ENCODE measurements at regions not wholly inside any gene's neighbourhood (a gene's known extent, or its start where the extent isn't known, plus 50 kb on each side); places are given as distances from the start of the nearest gene placed in this dataset.
A peak's percentile ranks its signal among the peaks of the same experiment; 100 is the strongest.

GRCh38 chr6:138680085-138680484 lies 93.5 kb upstream of the CCDC28A start:
- ATAC-seq, result no peak
- 85% methylated on average over 4 of the region's 4 CpGs for WGBS
- intact Hi-C loops (cut with DNase I), result no loop called here

GRCh38 chr6:138681627-138682026 lies 91.9 kb upstream of the CCDC28A start:
- 68% methylated on average over 4 of the region's 4 CpGs for WGBS
- Histone ChIP-seq H3K27me3 (ENCODE audit: control insufficient read depth, insufficient read depth) (no peaks in the 10 kb centered on the region), H3K9me3 (ENCODE audit: control insufficient read depth, low read length) (no peaks in the 10 kb centered on the region), H3K27ac (ENCODE audit: low read length) (no peak overlapping the region), H3K4me3 (ENCODE audit: low read length) (no peak overlapping the region), H3K4me1 (ENCODE audit: control insufficient read depth, insufficient read depth, low read length) (no peaks in the 10 kb centered on the region)
- intact Hi-C loops (cut with DNase I), result no loop called here
- DNase-seq, result no peak
- no peak for ATAC-seq

More at GRCh38 chr6:138680085-138680484, 93.5 kb upstream of the CCDC28A start:
- DNase-seq, result no peak
- Histone ChIP-seq H3K4me1 (ENCODE audit: control insufficient read depth, insufficient read depth, low read length) (no peaks in the 10 kb centered on the region), H3K9me3 (ENCODE audit: control insufficient read depth, low read length) (no peaks in the 10 kb centered on the region), H3K27ac (ENCODE audit: low read length) (no peak overlapping the region), H3K4me3 (ENCODE audit: low read length) (no peak overlapping the region), H3K27me3 (ENCODE audit: control insufficient read depth, insufficient read depth) (no peaks in the 10 kb centered on the region)

GRCh38 chr6:138682704-138683527 lies 90.7 kb upstream of the CCDC28A start:
- no peak overlapping the region for H3K4me3 ChIP-seq (ENCODE audit: low read length)
- no peak overlapping the region for H3K27ac ChIP-seq (ENCODE audit: low read length)
- WGBS, result 78% methylated on average over 26 of the region's 26 CpGs
- ATAC-seq (peak in 1 of 2 donors; percentile 26), DNase-seq (peak; percentile 36 to 51 (median 46))
- H3K9me3 ChIP-seq (ENCODE audit: control insufficient read depth, low read length), result no peaks in the 10 kb centered on the region
- no peaks in the 10 kb centered on the region for H3K4me1 ChIP-seq (ENCODE audit: control insufficient read depth, insufficient read depth, low read length)
- no peaks in the 10 kb centered on the region for H3K27me3 ChIP-seq (ENCODE audit: control insufficient read depth, insufficient read depth)
- intact Hi-C loops (cut with DNase I), result no loop called here

GRCh38 chr6:138685257-138685656 lies 88.3 kb upstream of the CCDC28A start:
- H3K4me1 ChIP-seq (ENCODE audit: control insufficient read depth, insufficient read depth, low read length), result no peaks in the 10 kb centered on the region
- intact Hi-C loops (cut with DNase I), result no loop called here
- H3K4me3 ChIP-seq (ENCODE audit: low read length), result no peak overlapping the region
- H3K27ac ChIP-seq (ENCODE audit: low read length), result no peak overlapping the region
- no peaks in the 10 kb centered on the region for H3K27me3 ChIP-seq (ENCODE audit: control insufficient read depth, insufficient read depth)
- no peak for ATAC-seq
- no peak for DNase-seq
- 87% methylated on average over 2 of the region's 2 CpGs for WGBS
- no peaks in the 10 kb centered on the region for H3K9me3 ChIP-seq (ENCODE audit: control insufficient read depth, low read length)

- ATAC-seq (no peak), DNase-seq (no peak)
- Histone ChIP-seq H3K4me3 (ENCODE audit: low read length) (no peak overlapping the region), H3K27ac (ENCODE audit: low read length) (no peak overlapping the region), H3K9me3 (ENCODE audit: control insufficient read depth, low read length) (no peaks in the 10 kb centered on the region), H3K4me1 (ENCODE audit: control insufficient read depth, insufficient read depth, low read length) (no peaks in the 10 kb centered on the region), H3K27me3 (ENCODE audit: control insufficient read depth, insufficient read depth) (no peaks in the 10 kb centered on the region)
- intact Hi-C loops (cut with DNase I), result no loop called here
Observed at GRCh38 chr6:138685781-138686180, 87.8 kb upstream of the CCDC28A start.

GRCh38 chr6:138688580-138688979 lies 85.0 kb upstream of the CCDC28A start:
- Histone ChIP-seq H3K4me3 (ENCODE audit: low read length) (no peak overlapping the region), H3K27ac (ENCODE audit: low read length) (no peak overlapping the region), H3K9me3 (ENCODE audit: control insufficient read depth, low read length) (no peaks in the 10 kb centered on the region), H3K27me3 (ENCODE audit: control insufficient read depth, insufficient read depth) (no peaks in the 10 kb centered on the region), H3K4me1 (ENCODE audit: control insufficient read depth, insufficient read depth, low read length) (peaks cover under 1% of the 10 kb centered on the region)
- DNase-seq, result no peak
- no peak for ATAC-seq
- 84% methylated on average over 4 of the region's 4 CpGs for whole genome bisulfite sequencing
- intact Hi-C loops (cut with DNase I), result no loop called here

- no peak overlapping the region for H3K27ac ChIP-seq (ENCODE audit: low read length)
- ATAC-seq (no peak), DNase-seq (no peak)
- intact Hi-C loops (cut with DNase I), result loop anchor here (5.0 kb wide), 1 partner anchor 77 kb away; no protein-coding TSS in a partner anchor
- WGBS, result 92% methylated on average over 6 of the region's 6 CpGs
- H3K27me3 ChIP-seq (ENCODE audit: control insufficient read depth, insufficient read depth), result no peaks in the 10 kb centered on the region
- H3K4me3 ChIP-seq (ENCODE audit: low read length), result no peak overlapping the region
- peaks cover 3% of the 10 kb centered on the region for H3K4me1 ChIP-seq (ENCODE audit: control insufficient read depth, insufficient read depth, low read length)
- H3K9me3 ChIP-seq (ENCODE audit: control insufficient read depth, low read length), result no peaks in the 10 kb centered on the region
Observed at GRCh38 chr6:138689849-138690248, 83.7 kb upstream of the CCDC28A start.

GRCh38 chr6:138690975-138691594 lies 82.5 kb upstream of the CCDC28A start:
- no peak for ATAC-seq
- no peak overlapping the region for H3K27ac ChIP-seq (ENCODE audit: low read length)

GRCh38 chr6:138691595-138692057 lies 81.9 kb upstream of the CCDC28A start:
- Histone ChIP-seq H3K4me3 (ENCODE audit: low read length) (peak overlapping the region; percentile 68), H3K27ac (ENCODE audit: low read length) (no peak overlapping the region), H3K9me3 (ENCODE audit: control insufficient read depth, low read length) (no peaks in the 10 kb centered on the region), H3K4me1 (ENCODE audit: control insufficient read depth, insufficient read depth, low read length) (peaks cover 3% of the 10 kb centered on the region), H3K27me3 (ENCODE audit: control insufficient read depth, insufficient read depth) (no peaks in the 10 kb centered on the region)
- 14% methylated on average over 14 of the region's 14 CpGs for WGBS
- DNase-seq (no peak), ATAC-seq (no peak)
- intact Hi-C loops (cut with DNase I), result loop anchor here (5.0 kb wide), 1 partner anchor 76 kb away; no protein-coding TSS in a partner anchor

More at GRCh38 chr6:138690975-138691594, 82.5 kb upstream of the CCDC28A start:
- 80% methylated on average over 11 of the region's 11 CpGs for WGBS
- intact Hi-C loops (cut with DNase I), result loop anchor here (5.0 kb wide), 1 partner anchor 76 kb away; no protein-coding TSS in a partner anchor
- peaks cover 3% of the 10 kb centered on the region for H3K4me1 ChIP-seq (ENCODE audit: control insufficient read depth, insufficient read depth, low read length)
- no peak for DNase-seq
- no peaks in the 10 kb centered on the region for H3K27me3 ChIP-seq (ENCODE audit: control insufficient read depth, insufficient read depth)
- H3K9me3 ChIP-seq (ENCODE audit: control insufficient read depth, low read length), result no peaks in the 10 kb centered on the region
- no peak overlapping the region for H3K4me3 ChIP-seq (ENCODE audit: low read length)

GRCh38 chr6:138692058-138692977 lies 81.3 kb upstream of the CCDC28A start:
- Histone ChIP-seq H3K4me3 (ENCODE audit: low read length) (peak overlapping the region; percentile 68), H3K9me3 (ENCODE audit: control insufficient read depth, low read length) (no peaks in the 10 kb centered on the region), H3K27ac (ENCODE audit: low read length) (peak overlapping the region; percentile 32), H3K4me1 (ENCODE audit: control insufficient read depth, insufficient read depth, low read length) (peaks cover 3% of the 10 kb centered on the region), H3K27me3 (ENCODE audit: control insufficient read depth, insufficient read depth) (no peaks in the 10 kb centered on the region)
- intact Hi-C loops (cut with DNase I), result loop anchor here (5.0 kb wide), 1 partner anchor 75 kb away; no protein-coding TSS in a partner anchor
- ATAC-seq (peak; percentile 83 to 87), DNase-seq (peak; percentile 75 to 91 (median 90))
- WGBS, result under 1% methylated on average over 103 of the region's 103 CpGs

Measured in right cardiac atrium (tissue), 5 donors.